ENCODE measurements at regions not wholly inside any gene's neighbourhood (a gene's known extent, or its start where the extent isn't known, plus 50 kb on each side); places are given as distances from the start of the nearest gene placed in this dataset.

GRCh38 chr3:102074946-102075345 is 225.6 kb downstream of the NFKBIZ start:
- Histone ChIP-seq H3K27ac (ENCODE audit: low read depth in 2 of 2, low read length in 2 of 2) (no peak overlapping the region), H3K27me3 (ENCODE audit: control insufficient read depth in 2 of 2, insufficient read depth in 2 of 2, low read length in 2 of 2) (no peaks in the 10 kb centered on the region), H3K4me3 (ENCODE audit: low read length in 2 of 2) (no peak overlapping the region), H3K4me1 (ENCODE audit: control insufficient read depth in 2 of 2, insufficient read depth in 2 of 2, low read length in 2 of 2) (peaks cover 6 to 11% of the 10 kb centered on the region in 2 donors), H3K36me3 (ENCODE audit: control insufficient read depth in 2 of 2, insufficient read depth in 2 of 2, low read length in 2 of 2) (no peaks in the 10 kb centered on the region), H3K9me3 (ENCODE audit: control insufficient read depth in 2 of 2, low read length in 2 of 2) (no peaks in the 10 kb centered on the region), H3K9ac (ENCODE audit: low read depth in 1 of 2, low read length in 2 of 2) (no peak overlapping the region)

- Histone ChIP-seq H3K9me3 (ENCODE audit: control insufficient read depth in 2 of 2, low read length in 2 of 2) (no peaks in the 10 kb centered on the region), H3K27me3 (ENCODE audit: control insufficient read depth in 2 of 2, insufficient read depth in 2 of 2, low read length in 2 of 2) (no peaks in the 10 kb centered on the region), H3K36me3 (ENCODE audit: control insufficient read depth in 2 of 2, insufficient read depth in 2 of 2, low read length in 2 of 2) (no peaks in the 10 kb centered on the region), H3K27ac (ENCODE audit: low read depth in 2 of 2, low read length in 2 of 2) (peak overlapping the region; percentile 74 to 75), H3K4me1 (ENCODE audit: control insufficient read depth in 2 of 2, insufficient read depth in 2 of 2, low read length in 2 of 2) (peaks cover 9 to 14% of the 10 kb centered on the region in 2 donors), H3K9ac (ENCODE audit: low read depth in 1 of 2, low read length in 2 of 2) (peak overlapping the region in 1 of 2 donors; percentile 10), H3K4me3 (ENCODE audit: low read length in 2 of 2) (peak overlapping the region in 1 of 2 donors; percentile 10)
These were observed 229.1 kb downstream of the NFKBIZ start for GRCh38 chr3:102078401-102078800.

GRCh38 chr3:102078854-102079808 is 229.8 kb downstream of the NFKBIZ start:
- Histone ChIP-seq H3K27ac (ENCODE audit: low read depth in 2 of 2, low read length in 2 of 2) (peak overlapping the region; percentile 74 to 75), H3K9ac (ENCODE audit: low read depth in 1 of 2, low read length in 2 of 2) (no peak overlapping the region), H3K4me3 (ENCODE audit: low read length in 2 of 2) (no peak overlapping the region), H3K4me1 (ENCODE audit: control insufficient read depth in 2 of 2, insufficient read depth in 2 of 2, low read length in 2 of 2) (peaks cover 12 to 14% of the 10 kb centered on the region in 2 donors), H3K27me3 (ENCODE audit: control insufficient read depth in 2 of 2, insufficient read depth in 2 of 2, low read length in 2 of 2) (no peaks in the 10 kb centered on the region), H3K9me3 (ENCODE audit: control insufficient read depth in 2 of 2, low read length in 2 of 2) (no peaks in the 10 kb centered on the region), H3K36me3 (ENCODE audit: control insufficient read depth in 2 of 2, insufficient read depth in 2 of 2, low read length in 2 of 2) (no peaks in the 10 kb centered on the region)

GRCh38 chr3:102079809-102080197 is 230.5 kb downstream of the NFKBIZ start:
- Histone ChIP-seq H3K4me3 (ENCODE audit: low read length in 2 of 2) (no peak overlapping the region), H3K9ac (ENCODE audit: low read depth in 1 of 2, low read length in 2 of 2) (no peak overlapping the region), H3K27me3 (ENCODE audit: control insufficient read depth in 2 of 2, insufficient read depth in 2 of 2, low read length in 2 of 2) (no peaks in the 10 kb centered on the region), H3K36me3 (ENCODE audit: control insufficient read depth in 2 of 2, insufficient read depth in 2 of 2, low read length in 2 of 2) (no peaks in the 10 kb centered on the region), H3K27ac (ENCODE audit: low read depth in 2 of 2, low read length in 2 of 2) (peak overlapping the region; percentile 32 to 75), H3K9me3 (ENCODE audit: control insufficient read depth in 2 of 2, low read length in 2 of 2) (no peaks in the 10 kb centered on the region), H3K4me1 (ENCODE audit: control insufficient read depth in 2 of 2, insufficient read depth in 2 of 2, low read length in 2 of 2) (peaks cover 12 to 14% of the 10 kb centered on the region in 2 donors)

GRCh38 chr3:102081572-102082289 is 232.4 kb downstream of the NFKBIZ start:
- Histone ChIP-seq H3K4me1 (ENCODE audit: control insufficient read depth in 2 of 2, insufficient read depth in 2 of 2, low read length in 2 of 2) (peaks cover 20 to 28% of the 10 kb centered on the region in 2 donors), H3K9me3 (ENCODE audit: control insufficient read depth in 2 of 2, low read length in 2 of 2) (no peaks in the 10 kb centered on the region), H3K4me3 (ENCODE audit: low read length in 2 of 2) (no peak overlapping the region), H3K36me3 (ENCODE audit: control insufficient read depth in 2 of 2, insufficient read depth in 2 of 2, low read length in 2 of 2) (no peaks in the 10 kb centered on the region), H3K27me3 (ENCODE audit: control insufficient read depth in 2 of 2, insufficient read depth in 2 of 2, low read length in 2 of 2) (no peaks in the 10 kb centered on the region), H3K27ac (ENCODE audit: low read depth in 2 of 2, low read length in 2 of 2) (no peak overlapping the region), H3K9ac (ENCODE audit: low read depth in 1 of 2, low read length in 2 of 2) (no peak overlapping the region)

- Histone ChIP-seq H3K4me3 (ENCODE audit: low read length in 2 of 2) (no peak overlapping the region), H3K36me3 (ENCODE audit: control insufficient read depth in 2 of 2, insufficient read depth in 2 of 2, low read length in 2 of 2) (no peaks in the 10 kb centered on the region), H3K27ac (ENCODE audit: low read depth in 2 of 2, low read length in 2 of 2) (no peak overlapping the region), H3K9ac (ENCODE audit: low read depth in 1 of 2, low read length in 2 of 2) (no peak overlapping the region), H3K27me3 (ENCODE audit: control insufficient read depth in 2 of 2, insufficient read depth in 2 of 2, low read length in 2 of 2) (no peaks in the 10 kb centered on the region), H3K9me3 (ENCODE audit: control insufficient read depth in 2 of 2, low read length in 2 of 2) (no peaks in the 10 kb centered on the region), H3K4me1 (ENCODE audit: control insufficient read depth in 2 of 2, insufficient read depth in 2 of 2, low read length in 2 of 2) (peaks cover 20 to 26% of the 10 kb centered on the region in 2 donors)
These were observed 234.2 kb downstream of the NFKBIZ start for GRCh38 chr3:102083473-102083872.

GRCh38 chr3:102084006-102084405 is 234.7 kb downstream of the NFKBIZ start:
- no peak overlapping the region for H3K9ac ChIP-seq (ENCODE audit: low read depth in 1 of 2, low read length in 2 of 2)
- peaks cover 18 to 30% of the 10 kb centered on the region in 2 donors for H3K4me1 ChIP-seq (ENCODE audit: control insufficient read depth in 2 of 2, insufficient read depth in 2 of 2, low read length in 2 of 2)
- no peak overlapping the region for H3K4me3 ChIP-seq (ENCODE audit: low read length in 2 of 2)
- H3K36me3 ChIP-seq (ENCODE audit: control insufficient read depth in 2 of 2, insufficient read depth in 2 of 2, low read length in 2 of 2): no peaks in the 10 kb centered on the region
- H3K9me3 ChIP-seq (ENCODE audit: control insufficient read depth in 2 of 2, low read length in 2 of 2): no peaks in the 10 kb centered on the region
- peak overlapping the region in 1 of 2 donors; percentile 77 for H3K27ac ChIP-seq (ENCODE audit: low read depth in 2 of 2, low read length in 2 of 2)
- H3K27me3 ChIP-seq (ENCODE audit: control insufficient read depth in 2 of 2, insufficient read depth in 2 of 2, low read length in 2 of 2): no peaks in the 10 kb centered on the region

GRCh38 chr3:102084704-102085103 is 235.4 kb downstream of the NFKBIZ start:
- H3K4me3 ChIP-seq (ENCODE audit: low read length in 2 of 2): peak overlapping the region in 1 of 2 donors; percentile 25
- H3K27me3 ChIP-seq (ENCODE audit: control insufficient read depth in 2 of 2, insufficient read depth in 2 of 2, low read length in 2 of 2): no peaks in the 10 kb centered on the region
- no peaks in the 10 kb centered on the region for H3K36me3 ChIP-seq (ENCODE audit: control insufficient read depth in 2 of 2, insufficient read depth in 2 of 2, low read length in 2 of 2)
- no peak overlapping the region for H3K9ac ChIP-seq (ENCODE audit: low read depth in 1 of 2, low read length in 2 of 2)
- no peaks in the 10 kb centered on the region for H3K9me3 ChIP-seq (ENCODE audit: control insufficient read depth in 2 of 2, low read length in 2 of 2)
- peaks cover 17 to 30% of the 10 kb centered on the region in 2 donors for H3K4me1 ChIP-seq (ENCODE audit: control insufficient read depth in 2 of 2, insufficient read depth in 2 of 2, low read length in 2 of 2)
- H3K27ac ChIP-seq (ENCODE audit: low read depth in 2 of 2, low read length in 2 of 2): peak overlapping the region; percentile 43 to 77

GRCh38 chr3:102085431-102086176 is 236.3 kb downstream of the NFKBIZ start:
- peak overlapping the region; percentile 43 to 77 for H3K27ac ChIP-seq (ENCODE audit: low read depth in 2 of 2, low read length in 2 of 2)
- no peaks in the 10 kb centered on the region for H3K36me3 ChIP-seq (ENCODE audit: control insufficient read depth in 2 of 2, insufficient read depth in 2 of 2, low read length in 2 of 2)
- H3K4me3 ChIP-seq (ENCODE audit: low read length in 2 of 2): no peak overlapping the region
- no peaks in the 10 kb centered on the region for H3K27me3 ChIP-seq (ENCODE audit: control insufficient read depth in 2 of 2, insufficient read depth in 2 of 2, low read length in 2 of 2)
- peaks cover 15 to 30% of the 10 kb centered on the region in 2 donors for H3K4me1 ChIP-seq (ENCODE audit: control insufficient read depth in 2 of 2, insufficient read depth in 2 of 2, low read length in 2 of 2)
- no peak overlapping the region for H3K9ac ChIP-seq (ENCODE audit: low read depth in 1 of 2, low read length in 2 of 2)
- H3K9me3 ChIP-seq (ENCODE audit: control insufficient read depth in 2 of 2, low read length in 2 of 2): no peaks in the 10 kb centered on the region
